NB4 (cell line): ENCODE measurements at regions not wholly inside any gene's neighbourhood (a gene's known extent, or its start where the extent isn't known, plus 50 kb on each side); places are given as distances from the start of the nearest gene placed in this dataset.

Source experiments
- MAX ChIP-seq: IDR thresholded peaks from 2 replicates; pipeline ENCODE4 v1.6.1; 2011; ENCODE audit warnings: low read depth, low read length
- POLR2A ChIP-seq: IDR thresholded peaks from 2 replicates; pipeline ENCODE4 v1.6.1; 2011; ENCODE audit warnings: mild to moderate bottlenecking; ENCODE audit not compliant: insufficient read length; ENCODE audit errors: extremely low read depth
- TF ChIP-seq, protein P1 (sequence below): IDR thresholded peaks from one replicate; pipeline ENCODE4 v1.5.1; 2012; ENCODE audit warnings: low read depth, low read length

- TF ChIP-seq, protein P1, sequence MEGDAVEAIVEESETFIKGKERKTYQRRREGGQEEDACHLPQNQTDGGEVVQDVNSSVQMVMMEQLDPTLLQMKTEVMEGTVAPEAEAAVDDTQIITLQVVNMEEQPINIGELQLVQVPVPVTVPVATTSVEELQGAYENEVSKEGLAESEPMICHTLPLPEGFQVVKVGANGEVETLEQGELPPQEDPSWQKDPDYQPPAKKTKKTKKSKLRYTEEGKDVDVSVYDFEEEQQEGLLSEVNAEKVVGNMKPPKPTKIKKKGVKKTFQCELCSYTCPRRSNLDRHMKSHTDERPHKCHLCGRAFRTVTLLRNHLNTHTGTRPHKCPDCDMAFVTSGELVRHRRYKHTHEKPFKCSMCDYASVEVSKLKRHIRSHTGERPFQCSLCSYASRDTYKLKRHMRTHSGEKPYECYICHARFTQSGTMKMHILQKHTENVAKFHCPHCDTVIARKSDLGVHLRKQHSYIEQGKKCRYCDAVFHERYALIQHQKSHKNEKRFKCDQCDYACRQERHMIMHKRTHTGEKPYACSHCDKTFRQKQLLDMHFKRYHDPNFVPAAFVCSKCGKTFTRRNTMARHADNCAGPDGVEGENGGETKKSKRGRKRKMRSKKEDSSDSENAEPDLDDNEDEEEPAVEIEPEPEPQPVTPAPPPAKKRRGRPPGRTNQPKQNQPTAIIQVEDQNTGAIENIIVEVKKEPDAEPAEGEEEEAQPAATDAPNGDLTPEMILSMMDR, result no peak
- TF ChIP-seq POLR2A, result no peak
- no peak for TF ChIP-seq MAX
Observed at GRCh38 chr6:130560231-130560630, 194.4 kb downstream of the TMEM200A start.
